AG08396 (cell line): ENCODE measurements at regions not wholly inside any gene's neighbourhood (a gene's known extent, or its start where the extent isn't known, plus 50 kb on each side); places are given as distances from the start of the nearest gene placed in this dataset.
"Not testable (repeated sequence)": the region's sequence is repeated elsewhere in the genome, so short reads cannot be mapped to it uniquely, and the experiment has no call there.

Source experiments
- DNase-seq: peaks from one replicate; pipeline ENCODE4 v3.0.0; 2012; ENCODE audit warnings: low spot score, mixed read lengths

DNA sequence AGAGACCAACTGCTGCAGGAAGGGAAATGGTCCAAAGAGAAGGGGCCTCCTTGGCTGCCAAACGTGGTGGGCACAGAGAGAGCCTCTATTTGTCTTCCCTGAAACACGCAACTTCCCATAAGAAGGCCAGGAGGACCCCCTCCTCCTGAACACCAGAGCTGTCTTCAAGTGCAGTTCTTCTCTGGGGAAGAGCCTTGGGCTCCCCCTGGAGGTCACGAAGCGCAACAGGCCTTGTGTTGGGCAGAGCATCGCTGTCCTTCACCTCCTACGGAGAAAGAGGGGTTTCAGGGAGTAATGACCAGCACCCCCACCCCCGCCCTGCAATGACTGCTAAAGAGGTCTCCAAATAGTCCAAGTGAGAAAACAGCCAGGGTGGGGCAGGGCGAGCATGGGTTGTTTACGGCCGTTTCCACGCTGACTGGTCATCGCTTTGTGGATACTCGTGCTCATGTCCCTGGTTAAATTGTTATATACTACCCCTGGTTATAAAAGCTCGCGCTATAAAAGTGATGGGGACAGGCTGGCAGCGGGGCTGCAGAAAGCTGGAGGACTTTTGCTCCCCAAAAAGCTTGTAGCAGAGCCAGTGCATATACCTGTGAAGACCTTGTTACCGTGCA is 397.5 kb upstream of the ATP10A start:
- DNase-seq: peak; percentile 48

DNA sequence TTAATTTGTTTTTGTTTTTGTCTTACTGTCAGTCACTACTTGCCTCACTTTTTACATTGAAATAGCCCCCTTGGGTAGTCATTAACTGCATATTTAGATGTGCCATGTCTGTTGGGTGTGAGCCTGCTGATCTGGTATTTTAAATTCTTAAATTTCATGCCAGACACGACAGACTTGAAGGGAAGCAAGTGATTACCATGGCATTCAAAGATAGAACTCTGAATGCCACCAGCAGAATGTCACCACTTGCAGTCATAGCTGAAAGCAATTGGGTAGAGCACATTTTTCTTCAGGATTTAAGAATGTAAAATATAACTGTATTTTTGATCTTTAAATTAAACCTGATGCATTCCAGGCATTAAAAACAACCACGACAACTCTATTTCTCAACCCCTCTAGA is 396.5 kb upstream of the ATP10A start:
- DNase-seq: no peak

DNA sequence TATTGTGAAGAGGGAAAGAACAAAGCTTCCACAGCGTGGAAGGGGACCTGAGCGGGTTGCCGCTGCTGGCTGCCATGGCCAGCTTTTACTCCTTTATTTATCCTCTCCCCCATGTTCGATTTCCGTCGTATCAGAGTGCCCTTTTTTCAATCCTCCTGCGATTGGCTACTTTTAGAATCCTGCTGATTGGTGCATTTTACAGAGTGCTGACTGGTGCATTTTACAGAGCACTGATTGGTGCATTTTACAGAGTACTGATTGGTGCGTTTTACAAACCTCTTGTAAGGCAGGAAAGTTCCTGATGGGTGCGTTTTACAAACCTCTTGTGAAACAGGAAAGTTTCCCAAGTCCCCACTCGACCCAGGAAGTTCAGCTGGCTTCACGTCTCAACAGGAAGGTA is 381.7 kb upstream of the ATP10A start:
- not testable (repeated sequence) for DNase-seq

GRCh38 chr15:26243382-26243781 is 380.3 kb upstream of the ATP10A start:
- no peak for DNase-seq

DNA sequence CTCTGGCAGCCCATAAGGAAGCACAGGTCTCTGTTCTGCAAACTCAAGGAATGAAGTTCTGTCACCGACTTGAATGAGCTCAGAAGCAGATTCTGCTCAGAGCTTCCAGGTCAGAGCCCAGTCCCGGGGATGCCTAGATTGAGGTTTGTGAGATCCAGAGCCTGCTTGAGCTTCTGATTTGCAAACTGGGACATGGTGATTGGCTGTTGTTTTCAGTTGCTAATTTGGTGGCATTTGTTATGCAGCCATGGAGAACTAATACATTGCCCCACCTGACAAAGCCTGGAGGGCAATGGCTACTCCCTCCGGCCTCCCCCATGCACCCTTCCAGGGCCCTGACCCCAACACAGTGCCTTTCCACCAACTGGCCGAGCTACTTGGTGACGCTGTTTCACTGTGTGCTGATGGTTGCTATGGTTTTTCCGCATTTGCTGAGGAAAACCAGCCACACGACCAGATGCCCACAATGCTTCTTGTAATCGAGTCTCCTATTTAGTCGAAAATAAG is 379.5 kb upstream of the ATP10A start:
- DNase-seq: no peak

DNA sequence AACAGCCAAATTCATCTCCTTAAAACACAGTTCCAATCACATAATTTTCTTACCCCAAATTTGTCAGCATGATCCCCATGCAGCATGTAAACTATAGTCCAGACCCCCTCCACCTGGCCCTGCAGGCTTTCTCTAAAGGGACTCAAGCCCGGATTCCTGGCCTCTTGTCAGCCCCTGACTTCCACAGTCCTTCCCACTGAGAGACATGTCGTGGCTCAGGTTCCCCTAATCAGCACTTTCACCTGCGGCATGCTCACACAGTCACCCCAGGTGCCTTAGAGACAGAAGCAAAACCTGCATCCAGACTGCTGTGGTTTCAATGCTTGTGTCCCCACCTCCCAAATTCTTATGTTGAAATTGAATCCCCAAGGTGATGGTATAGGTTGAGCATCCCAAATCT is 372.7 kb upstream of the ATP10A start:
- no peak for DNase-seq

GRCh38 chr15:26234976-26235767 is 372.0 kb upstream of the ATP10A start:
- DNase-seq: no peak

GRCh38 chr15:26232691-26233090 is 369.6 kb upstream of the ATP10A start:
- no peak for DNase-seq

- no peak for DNase-seq
These were observed 368.0 kb upstream of the ATP10A start for GRCh38 chr15:26231096-26231495.

DNA sequence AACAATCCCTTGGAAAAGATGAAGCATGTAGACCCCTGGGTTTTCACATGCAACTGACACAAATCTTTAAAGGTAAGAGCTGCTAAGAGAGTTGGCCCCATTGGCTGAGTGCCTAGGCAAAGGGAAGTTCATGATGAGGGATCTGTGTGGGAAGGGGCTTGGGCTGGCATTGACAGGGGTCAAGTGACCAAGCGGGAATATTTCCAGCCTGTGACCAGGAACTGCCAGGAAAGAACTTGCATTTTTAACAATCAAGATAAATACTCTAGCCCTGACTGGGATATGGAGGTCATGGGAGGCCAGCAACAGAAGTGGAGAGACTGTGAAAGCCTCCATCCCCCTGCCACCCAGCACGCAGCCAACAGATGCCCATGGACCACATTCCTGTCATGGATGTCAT is 361.1 kb upstream of the ATP10A start:
- DNase-seq: no peak

DNA sequence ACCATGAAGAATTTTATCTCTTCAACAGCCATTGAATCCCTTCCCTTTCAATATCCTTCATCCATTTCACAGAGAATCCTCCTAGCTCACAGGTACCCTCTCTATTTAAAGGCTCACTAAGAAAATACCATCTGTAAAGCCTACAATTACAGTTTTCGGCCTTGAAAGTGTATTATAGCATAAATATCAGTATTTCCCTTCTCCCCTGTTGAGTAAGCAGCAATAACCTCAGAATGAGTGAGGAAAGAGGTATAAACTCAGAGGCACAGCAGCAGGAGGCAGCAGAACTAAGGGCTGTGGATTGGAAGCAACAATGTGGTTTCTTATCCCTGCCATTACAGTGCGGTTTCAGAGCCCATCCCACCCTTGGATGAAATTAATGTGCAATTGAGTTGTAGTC is 360.6 kb upstream of the ATP10A start:
- DNase-seq: no peak

- no peak for DNase-seq
These were observed 359.7 kb upstream of the ATP10A start for GRCh38 chr15:26222781-26223180.

DNA sequence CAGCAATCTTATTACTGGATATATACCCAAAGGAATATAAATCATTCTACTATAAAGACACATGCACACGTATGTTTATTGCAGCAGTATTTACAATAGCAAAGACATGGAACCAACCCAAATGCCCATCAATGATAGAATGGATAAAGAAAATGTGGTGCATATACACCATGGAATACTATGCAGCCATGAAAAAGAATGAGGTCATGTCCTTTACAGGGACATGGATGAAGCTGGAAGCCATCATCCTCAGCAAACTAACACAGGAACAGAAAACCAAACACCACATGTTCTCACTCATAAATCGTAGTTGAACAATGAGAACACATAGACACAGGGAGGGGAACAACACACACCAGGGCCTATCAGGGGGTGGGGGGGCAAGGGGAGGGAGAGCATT is 353.9 kb upstream of the ATP10A start:
- not testable (repeated sequence) for DNase-seq

DNA sequence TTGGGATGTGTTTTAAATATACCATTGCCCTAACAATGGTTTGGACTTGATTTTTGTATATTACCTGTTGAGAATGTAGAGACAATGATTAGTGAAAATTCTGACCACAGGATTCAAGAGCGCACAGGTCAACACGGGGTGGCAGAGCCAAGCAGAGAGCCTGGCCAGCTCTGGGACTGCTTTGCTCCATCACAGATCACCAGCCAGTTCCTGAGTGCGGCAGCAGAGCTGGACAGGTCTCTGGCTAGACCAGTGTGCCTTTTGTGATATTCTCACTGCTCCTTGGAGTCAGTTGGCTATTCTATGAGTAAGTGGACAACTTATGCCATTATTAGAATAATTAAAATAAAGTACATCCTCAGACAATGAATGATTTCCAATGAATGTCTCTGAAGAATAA is 351.2 kb upstream of the ATP10A start:
- DNase-seq: no peak

- no peak for DNase-seq
These were observed 350.3 kb upstream of the ATP10A start for GRCh38 chr15:26213427-26213826.

GRCh38 chr15:26212109-26212508 is 349.0 kb upstream of the ATP10A start:
- DNase-seq: no peak

- no peak for DNase-seq
These were observed 347.9 kb upstream of the ATP10A start for GRCh38 chr15:26210980-26211379.

- DNase-seq: no peak
These were observed 338.2 kb upstream of the ATP10A start for GRCh38 chr15:26201177-26201858.

DNA sequence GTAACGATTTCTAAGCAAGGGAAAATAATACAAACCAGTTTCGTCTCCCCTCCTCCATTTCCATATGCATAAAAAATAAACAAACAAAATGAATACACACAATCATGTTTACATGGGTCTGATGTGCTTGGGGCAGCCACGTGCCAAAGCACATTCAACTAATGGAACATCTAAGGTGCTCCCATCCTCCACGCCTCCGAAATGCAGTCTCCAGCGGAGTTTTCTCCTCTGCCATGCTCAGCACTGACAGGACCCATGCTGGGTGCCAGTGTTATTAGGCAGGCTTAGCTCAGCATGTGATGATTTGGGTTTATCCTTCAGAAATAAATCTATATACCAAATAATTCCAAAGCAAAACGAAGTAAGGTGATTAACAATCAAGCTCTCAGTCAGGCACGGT is 337.3 kb upstream of the ATP10A start:
- no peak for DNase-seq

- no peak for DNase-seq
These were observed 334.6 kb upstream of the ATP10A start for GRCh38 chr15:26197719-26198118.

DNA sequence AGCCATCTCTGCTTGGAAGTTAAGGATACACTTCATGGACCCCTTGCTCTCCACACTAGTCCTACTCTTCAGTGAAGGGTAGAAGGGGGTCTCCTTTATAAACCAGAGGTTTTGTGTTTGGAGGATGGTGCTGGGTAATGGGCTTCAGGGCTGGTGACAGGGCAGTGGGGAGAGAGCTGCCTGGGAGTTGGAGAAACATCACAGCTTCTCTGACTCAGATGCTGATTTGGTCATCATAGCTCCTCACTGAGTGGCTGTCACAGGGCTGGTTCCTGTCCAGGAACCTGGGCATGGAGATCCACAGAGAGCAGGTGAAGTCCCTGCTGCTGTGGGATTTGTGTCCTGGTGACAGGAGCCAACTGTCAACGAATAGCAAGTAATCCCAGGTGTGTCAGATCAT is 333.9 kb upstream of the ATP10A start:
- DNase-seq: no peak

- DNase-seq: no peak
These were observed 328.1 kb upstream of the ATP10A start for GRCh38 chr15:26191193-26191592.

DNA sequence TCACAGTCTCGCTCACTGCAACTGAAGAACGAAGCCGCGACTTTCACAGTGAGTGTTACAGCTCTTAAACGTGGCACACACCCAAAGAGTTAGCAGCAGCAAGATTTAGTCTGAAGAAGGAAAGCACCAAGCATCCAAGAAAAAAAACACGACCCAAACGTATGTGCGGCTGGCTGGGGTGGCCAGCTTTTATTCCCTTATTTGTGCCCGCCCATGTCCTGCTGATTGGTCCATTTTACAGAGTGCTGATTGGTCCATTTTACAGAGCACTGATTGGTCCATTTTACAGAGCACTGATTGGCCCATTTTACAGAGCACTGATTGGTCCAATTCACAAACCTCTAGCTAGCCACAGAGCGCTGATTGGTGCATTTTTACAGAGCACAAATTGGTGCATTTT is 323.0 kb upstream of the ATP10A start:
- DNase-seq: not testable (repeated sequence)
